Activated CD4-positive, alpha-beta T cell treated with anti-CD3 and anti-CD28 coated beads, Interleukin-2, Interleukin-6, amounts not matched to agents 100 ng/mL and 50 ng/mL, durations not matched to agents 16 hours and 8 hours (primary cell): ENCODE measurements at regions not wholly inside any gene's neighbourhood (a gene's known extent, or its start where the extent isn't known, plus 50 kb on each side); places are given as distances from the start of the nearest gene placed in this dataset.
"Not testable (repeated sequence)": the region's sequence is repeated elsewhere in the genome, so short reads cannot be mapped to it uniquely, and the experiment has no call there.

Experiments
- DNase-seq: peaks from one replicate; pipeline ENCODE4 v3.0.0-alpha.2; 2020

DNA sequence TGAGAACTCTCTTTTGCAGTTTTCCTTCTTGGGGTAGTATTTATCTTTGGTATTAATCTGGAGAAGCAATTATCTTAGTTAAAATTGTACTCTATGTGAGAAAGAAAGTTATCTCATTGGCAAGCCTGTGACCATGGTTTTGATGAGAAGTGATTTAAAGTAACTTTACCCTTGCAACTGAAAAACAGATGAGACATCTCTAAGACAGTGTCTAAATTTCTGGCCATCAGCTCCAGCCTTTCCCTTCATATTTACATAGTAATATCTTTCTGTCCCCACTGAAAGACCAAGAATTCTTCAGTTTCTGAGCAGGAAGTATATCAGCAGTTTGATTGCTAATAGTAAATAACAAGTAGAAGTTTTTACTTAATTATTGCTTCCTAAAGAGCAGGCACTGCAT lies 386.1 kb upstream of the SYNCRIP start:
- no peak for DNase-seq

DNA sequence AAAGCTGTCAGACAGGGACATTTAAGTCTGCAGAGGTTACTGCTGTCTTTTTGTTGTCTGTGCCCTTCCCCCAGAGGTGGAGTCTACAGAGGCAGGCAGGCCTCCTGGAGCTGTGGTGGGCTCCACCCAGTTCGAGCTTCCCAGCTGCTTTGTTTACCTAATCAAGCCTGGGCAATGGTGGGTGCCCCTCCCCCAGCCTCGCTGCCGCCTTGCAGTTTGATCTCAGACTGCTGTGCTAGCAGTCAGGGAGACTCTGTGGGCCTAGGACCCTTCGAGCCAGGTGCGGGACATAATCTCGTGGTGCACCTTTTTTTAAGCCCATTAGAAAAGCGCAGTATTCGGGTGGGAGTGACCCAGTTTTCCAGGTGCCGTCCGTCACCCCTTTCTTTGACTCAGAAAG lies 384.2 kb upstream of the SYNCRIP start:
- not testable (repeated sequence) for DNase-seq

DNA sequence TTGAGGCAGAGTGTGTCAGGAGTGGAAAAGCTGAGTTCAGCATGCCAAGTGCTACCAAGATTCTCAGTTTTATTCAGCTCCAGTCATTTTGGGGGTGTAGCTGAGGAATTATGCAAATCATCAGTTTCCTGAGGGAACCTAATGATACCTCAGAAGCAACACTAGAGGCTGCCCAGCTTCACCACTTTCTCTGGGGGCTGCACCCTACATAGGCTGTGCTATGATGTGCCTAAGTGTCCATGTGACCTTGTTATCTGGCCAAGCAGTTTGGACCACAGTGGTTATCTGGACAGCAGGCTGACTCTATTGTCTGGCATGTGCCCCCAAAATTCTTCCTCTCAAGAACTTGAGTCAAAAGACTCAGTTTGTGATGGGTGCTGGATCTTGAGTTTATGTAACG lies 374.6 kb upstream of the SYNCRIP start:
- DNase-seq, result peak; percentile 2

DNA sequence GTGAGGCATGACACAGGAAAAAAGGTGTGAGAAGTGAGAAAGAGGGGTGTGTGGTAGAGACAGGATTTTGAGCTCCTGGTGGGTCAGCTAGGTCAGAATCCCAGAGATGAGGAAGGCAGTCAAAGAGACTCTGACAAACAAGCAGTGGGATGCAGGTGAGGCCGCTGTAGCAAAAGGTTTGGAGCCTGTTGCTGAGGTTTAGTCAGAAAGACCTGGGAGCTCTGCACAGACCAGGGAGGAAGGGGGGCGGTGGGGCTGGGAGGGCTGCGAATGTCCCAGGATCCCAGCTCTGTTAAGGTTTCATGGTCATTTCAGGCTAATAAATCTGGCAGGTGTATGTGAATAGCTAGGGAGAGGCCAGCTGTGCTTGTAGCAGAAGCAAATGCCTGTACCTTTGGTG lies 373.9 kb upstream of the SYNCRIP start:
- no peak for DNase-seq

DNA sequence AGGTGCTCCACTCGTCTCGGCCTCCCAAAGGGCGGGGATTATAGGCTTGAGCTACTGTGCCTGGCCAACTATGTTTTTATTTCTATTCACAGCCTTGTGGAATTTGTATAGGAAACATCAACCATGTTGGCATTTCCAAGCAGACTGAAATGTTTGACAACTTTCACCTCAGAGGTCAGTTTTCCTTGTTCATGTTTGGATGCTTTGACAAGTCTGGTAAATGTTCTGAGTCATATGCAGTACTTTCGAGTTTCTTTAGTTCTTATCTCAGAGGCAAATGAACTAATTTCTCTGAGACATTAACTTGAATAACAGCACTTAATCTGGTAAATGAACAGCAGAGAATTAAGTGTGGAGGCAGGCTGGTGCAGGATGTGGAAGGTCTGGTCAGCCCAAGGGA lies 373.4 kb upstream of the SYNCRIP start:
- no peak for DNase-seq

DNA sequence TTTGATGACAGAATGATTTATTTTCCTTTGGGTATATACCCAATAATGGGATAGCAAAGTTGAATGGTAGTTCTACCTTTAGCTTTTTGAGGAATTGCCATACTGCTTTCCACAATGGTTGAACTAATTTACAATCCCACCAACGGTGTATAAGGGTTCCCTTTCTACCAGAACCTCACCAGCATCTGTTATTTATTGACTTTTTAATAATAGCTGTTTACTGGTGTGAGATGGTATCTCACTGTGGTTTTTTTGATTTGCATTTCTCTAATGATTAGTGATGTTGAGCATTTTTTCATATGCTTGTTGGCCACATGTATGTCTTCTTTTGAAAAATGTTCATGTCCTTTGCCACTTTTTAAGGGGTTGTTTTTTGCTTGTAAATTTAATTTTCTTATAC lies 370.3 kb upstream of the SYNCRIP start:
- DNase-seq, result not testable (repeated sequence)

DNA sequence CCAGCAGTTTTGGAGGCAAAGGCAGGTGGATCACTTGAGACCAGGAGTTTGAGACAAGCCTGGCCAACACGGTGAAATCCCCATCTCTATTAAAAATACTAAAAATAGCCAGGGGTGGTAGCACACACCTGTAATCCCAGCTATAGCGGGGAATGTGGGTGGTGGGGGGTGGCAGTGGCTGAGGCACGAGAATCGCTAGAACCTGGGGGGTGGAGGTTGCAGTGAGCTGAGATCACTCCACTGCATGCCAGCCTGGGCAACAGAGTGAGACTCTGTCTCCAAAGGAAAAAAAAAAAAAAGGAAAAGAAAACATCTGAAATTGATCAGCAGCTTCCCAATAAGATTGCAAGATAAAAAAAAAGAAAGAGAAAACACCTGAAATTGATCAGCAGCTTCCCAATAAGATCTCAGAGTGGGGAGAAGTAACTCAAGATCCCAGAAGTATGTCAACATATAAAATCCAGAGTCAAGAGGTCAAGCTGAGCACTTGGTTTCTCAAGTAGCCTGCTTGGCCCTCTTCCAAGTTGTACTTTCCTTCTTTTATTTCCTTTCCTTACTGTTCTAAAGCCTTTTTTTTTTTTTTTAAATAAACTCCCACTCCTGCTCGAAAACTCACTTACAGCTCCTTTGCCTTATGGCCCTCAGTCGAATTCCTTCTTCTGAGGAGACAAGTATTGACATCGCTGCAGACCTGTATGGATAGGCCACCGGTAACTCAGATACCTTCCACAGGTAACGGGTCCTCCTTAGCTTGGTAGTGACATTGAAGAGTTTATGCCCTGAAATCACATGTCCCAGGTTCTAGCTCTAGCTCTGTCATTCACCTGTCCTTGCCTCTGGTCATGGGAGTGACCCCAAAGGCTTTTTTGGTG lies 368.5 kb upstream of the SYNCRIP start:
- DNase-seq, result no peak

DNA sequence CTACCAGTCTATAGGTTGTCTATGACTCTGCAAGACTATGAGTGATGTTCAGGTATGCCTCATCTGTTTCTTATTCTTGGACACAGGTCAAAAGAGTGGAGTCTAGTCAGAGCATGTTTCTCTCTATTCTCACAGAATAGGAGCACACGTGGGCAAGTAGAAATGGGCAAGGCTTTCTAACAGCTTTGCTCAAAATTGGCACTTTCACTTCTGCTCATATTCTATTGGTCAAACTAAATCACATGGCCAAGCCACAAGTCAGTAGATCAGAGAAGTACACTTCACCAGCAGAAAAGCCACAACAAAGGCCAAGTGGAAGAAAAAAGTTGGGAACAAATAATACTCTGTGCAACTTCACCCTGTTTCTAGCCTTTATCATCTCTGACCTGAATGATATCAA lies 354.5 kb upstream of the SYNCRIP start:
- no peak for DNase-seq

DNA sequence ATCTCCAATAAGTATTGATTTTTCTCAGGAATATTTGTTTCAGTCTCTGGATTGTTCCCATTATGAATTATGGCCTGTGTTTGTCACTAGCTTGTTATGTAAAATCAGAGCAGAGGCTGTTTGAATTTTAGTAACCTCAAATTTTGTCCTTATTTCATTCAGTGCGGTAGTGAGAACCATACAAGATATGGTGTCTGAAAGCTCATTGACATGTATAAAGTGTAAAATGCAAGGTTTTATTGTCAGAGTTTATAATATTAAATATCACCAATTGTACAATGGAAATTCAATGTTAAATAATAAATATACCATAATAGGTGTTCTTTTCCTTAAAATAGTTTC lies 353.3 kb upstream of the SYNCRIP start:
- DNase-seq, result no peak

DNA sequence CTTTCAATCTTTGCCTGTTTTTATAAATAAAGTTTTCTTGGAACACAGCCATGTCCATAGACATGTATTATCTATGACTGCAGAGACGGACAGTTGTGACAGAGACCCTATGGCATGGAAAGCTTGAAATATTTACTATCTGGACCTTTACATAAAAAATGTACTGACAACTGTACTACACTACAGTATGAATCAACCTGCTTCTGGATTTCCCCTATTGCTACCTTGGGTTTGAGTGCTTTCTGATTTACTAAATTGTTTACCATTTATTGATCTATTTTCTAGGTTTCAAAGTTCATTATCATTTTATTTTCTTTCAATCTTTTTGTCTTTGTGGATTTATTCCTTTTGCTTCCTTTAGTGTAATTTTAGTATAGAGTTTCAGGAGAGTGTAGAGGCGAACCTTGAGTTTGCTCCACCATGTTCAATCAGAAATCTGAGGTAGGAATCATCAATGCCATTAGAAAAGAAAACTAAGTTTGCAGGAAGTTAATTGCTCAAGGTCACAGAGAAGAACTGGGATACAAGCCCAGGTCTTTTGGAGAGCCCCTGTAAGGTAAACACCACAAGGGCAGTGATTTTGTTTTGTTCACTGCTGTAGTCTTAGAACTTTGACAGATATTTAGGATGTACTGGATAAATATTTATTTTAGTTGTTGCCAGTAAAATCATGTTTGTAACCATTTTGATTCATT lies 352.8 kb upstream of the SYNCRIP start:
- DNase-seq, result no peak

DNA sequence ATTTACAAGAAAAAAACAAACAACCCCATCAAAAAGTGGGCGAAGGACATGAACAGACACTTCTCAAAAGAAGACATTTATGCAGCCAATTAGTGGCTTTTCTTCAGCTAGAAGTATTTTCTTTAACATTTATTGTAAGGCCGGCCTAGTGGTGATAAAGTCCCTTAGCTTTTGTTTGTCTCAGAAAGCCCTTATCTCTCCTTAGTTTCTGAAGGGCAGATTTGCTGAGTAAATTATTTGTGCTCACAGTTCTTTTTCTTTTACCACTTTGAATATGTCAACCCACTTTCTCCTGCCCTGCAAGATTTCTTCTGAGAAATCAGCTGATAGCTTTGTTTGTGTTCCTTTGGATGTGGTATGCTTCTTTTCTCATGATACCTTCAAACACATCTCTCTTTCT lies 344.0 kb upstream of the SYNCRIP start:
- DNase-seq, result no peak

DNA sequence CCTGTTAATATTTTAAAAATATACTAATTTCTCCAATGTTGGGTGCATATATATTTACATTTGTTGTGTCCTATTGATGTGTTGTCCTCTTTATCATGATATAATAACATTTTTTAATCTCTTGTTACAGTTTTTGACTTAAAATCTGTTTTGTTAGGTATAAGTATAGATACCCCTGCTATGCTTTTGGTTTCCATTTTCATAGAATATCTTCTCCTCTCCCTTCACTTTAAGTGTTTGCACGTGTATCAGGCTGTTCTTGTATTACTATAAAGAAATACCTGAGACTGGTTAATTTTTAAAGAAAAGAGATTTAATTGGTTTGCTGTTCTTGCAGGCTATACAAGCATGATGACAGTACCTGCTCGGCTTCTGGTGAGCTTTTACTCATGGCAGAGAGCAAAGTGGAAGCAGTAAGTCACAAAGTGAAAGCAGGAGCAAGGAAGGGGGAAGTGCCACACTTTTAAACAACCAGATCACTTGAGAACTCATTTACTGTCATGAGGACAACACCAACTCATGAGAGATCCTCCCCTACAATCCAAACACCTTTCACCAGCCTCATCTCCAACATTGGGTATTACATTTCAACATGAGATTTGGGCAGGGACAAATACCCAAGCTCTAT lies 340.5 kb upstream of the SYNCRIP start:
- no peak for DNase-seq

DNA sequence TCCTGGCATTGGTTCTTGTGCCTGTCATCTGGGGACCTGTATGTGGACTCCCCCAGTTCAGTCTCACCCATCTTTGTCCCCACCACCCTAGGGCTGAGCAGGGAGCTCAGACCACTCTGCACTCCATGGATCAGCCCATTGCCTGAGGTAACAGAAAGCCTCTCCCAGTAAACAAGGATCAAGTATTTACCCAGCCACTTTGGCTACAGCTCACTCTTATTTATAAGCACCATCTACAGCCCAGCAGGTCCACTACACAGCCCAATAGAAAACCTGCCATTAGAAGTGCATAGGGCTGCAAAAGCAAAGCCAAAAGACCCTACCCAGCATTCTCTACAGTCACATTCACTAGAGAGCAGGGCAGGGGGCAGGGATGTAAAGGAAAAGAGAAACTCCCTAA lies 335.0 kb upstream of the SYNCRIP start:
- DNase-seq, result no peak

DNA sequence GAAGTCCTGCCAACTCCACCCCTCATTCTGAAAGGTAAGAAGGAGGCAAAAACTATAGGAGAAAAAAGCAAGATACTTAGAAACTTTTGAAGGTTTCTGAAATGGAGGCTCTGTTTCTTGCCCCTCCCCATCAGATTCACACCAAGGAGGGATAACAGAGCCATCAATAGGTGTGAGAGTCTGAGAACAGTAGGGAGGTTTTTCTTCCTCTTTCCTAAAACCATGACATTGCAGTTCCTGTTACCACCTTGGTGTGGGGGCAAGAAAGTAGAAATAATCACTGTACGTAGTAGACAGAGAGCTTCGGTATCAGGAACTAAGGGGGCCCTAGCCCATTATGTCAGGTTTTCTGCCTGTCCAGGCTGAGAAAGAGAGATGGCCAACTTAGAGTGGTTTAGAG lies 333.3 kb upstream of the SYNCRIP start:
- DNase-seq, result no peak

DNA sequence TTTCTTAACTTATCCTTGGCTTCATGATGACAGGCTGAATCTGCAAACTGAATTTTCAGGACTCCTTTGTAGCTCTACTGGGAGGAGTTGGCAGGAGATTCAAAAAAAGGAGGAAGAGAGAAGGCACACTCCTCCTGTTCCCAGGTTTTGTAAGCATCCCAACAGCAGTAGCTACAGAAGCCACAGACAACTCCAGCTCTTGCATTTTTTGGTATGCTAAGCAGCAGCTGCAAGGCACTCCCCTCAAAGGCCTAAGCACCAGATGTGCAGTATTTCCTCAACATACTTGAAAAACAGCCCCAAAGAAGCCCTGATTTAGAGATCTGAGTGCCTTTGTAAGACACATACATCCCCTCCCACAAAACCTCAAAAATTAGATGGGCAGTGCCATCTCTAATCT lies 328.6 kb upstream of the SYNCRIP start:
- no peak for DNase-seq

DNA sequence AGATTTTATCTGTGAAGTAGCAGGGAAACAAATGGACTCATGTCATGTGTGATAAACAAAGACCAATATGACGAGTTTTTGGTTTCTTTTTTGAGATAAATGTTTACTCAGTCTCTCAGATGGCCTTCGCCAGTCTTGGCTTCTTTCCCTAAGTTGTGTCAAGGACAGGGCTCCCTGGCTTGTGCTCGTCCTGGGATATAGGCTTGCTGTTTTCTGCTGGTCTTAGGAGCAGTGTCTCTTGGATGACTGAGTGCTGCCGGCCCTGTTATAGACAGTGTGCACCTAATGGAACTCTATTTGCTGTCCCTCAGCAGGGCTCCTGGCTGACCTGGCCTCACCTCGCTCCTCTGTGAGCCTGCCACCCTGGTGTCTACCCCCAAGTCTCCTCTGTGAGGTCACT lies 324.1 kb upstream of the SYNCRIP start:
- DNase-seq, result no peak

DNA sequence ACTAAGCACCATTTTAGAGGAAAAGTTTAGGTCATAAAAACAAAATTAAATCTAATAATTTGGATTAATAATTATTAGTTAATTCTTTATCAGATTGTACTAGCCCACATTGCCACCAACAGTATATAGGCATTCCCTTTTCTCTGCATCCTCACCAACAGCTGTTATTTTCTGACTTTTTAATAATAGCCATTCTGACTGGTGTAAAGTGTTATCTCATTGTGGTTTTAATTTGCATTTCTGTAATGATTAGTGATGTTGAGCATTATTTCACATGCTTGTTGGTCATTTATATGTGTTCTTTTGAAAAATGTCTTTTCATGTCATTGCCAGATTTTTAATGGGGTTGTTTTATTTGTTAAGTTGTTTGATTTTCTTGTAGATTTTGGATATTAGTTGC lies 319.1 kb upstream of the SYNCRIP start:
- DNase-seq, result no peak

DNA sequence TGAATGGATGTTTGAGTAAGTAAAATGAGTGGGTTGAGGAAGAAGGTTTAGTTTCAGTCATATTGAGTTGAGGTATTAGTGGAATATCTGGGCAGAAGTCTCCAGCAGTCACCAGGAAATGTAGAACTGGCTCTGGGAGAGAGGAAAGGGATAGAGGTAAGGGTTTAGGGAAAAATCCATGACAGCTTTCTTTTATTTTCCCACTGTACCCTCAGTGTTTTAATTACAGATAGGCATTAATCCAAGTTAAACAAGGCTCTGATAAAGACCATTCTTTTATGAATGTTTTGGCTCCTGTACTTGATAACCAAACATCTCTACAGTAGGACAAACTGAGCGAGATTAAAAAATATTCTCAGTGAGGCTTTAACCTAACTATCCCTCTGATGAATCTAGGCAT lies 318.4 kb upstream of the SYNCRIP start:
- DNase-seq, result no peak

DNA sequence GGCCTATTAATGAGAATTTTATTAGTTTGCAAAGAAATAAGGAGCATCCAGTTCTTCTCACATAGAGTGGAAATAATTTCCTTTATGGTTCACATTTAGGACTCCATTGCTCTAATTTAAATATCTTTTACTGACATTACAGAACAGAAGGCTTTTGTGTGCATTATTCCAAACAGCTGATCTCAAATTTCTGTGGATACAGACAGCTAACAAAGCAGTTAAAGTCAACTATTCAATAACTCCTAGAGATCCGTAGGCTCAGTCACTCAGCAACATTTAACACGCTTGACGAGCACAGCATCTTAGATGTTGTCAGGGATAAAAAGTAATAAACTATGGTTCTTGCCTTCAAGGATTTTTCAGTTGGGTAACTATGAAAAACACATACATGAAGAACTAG lies 305.8 kb upstream of the SYNCRIP start:
- no peak for DNase-seq

DNA sequence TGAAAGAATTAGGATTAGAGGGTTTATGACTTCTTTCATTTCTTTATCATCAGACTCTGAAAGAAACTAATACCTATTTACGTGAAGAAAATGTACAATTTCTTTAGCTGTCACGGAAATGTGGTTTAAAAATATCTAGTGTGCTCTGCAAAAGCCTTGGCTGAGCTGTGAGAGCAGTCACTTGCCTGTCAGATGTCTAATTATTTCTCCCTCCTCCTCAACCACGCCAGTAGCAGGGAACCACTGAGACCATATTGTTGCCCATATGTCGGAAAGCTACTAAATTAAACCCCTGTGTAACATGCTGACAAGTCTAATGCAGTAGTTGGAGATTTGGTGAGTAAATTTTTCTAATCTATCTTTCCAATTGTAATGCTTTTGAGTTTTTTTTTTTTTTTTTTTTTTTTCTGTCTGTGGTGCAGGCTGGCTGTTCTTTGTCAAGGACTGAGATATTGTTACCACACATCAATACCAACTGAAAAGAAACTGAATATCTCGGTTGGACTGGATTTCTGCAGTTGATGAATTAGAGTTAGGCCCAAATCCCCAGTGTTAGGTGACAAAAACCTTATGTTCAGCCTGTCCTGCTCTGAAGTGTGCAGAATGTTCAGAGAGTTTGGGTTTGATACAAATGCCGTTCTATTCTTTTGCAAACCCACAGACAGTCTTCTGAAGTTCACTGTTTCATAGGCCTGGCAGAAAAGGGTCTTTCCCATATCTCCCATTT lies 302.9 kb upstream of the SYNCRIP start:
- no peak for DNase-seq

DNA sequence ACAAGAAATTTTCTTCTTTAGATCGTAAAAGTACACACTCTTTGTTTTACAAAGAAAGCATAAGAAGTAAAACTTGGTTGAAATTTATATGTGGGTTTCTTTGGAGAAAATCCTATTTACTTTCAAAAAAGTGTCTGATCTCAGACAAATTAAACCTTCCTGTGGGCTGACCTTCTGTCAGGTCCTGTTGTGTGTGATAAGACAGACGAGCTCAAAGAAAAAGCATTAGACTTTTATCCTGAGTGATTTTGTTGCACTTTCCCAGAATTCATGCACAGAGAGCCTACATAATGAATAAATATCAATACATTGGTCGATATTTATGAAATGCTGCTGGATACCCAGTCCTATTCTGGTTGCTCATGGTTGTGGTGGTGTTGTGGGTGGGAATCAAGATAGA lies 302.1 kb upstream of the SYNCRIP start:
- no peak for DNase-seq

DNA sequence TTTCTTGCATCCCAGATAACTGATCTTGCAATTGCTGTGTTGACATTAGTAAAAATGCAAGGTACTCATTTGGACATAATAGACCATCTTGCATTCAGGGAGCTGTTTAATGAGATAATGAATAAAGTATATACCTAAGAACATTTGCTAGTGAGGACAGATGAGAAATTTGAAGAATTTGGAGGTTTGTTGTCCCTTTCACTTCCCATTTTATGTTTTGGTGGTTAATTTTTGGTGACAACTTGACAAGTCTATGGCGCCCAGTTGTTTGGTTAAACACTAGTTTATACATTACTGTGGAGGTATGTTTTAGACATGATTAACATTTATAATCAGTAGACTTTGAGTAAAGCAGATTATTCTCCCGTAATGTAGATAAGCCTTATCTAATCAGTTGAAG lies 300.2 kb upstream of the SYNCRIP start:
- DNase-seq, result no peak

DNA sequence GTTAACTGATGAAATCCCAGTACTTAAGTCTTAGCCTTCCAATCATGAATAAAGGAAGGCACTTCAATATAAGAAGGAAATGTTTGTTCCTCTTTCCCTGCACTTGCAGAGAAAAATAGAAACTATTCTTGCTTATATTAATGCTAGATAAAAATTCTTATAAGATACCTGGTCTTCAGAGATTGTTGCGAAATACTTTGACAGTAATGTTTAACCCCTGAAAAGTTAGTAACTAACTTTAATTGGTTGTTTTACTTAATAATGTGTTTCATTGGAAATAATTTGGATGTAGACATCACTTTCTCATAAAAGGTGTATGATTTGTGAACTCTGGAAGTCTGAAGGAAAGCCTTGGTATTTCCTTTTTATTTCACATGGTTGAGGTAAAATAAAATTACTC lies 294.2 kb upstream of the SYNCRIP start:
- no peak for DNase-seq

DNA sequence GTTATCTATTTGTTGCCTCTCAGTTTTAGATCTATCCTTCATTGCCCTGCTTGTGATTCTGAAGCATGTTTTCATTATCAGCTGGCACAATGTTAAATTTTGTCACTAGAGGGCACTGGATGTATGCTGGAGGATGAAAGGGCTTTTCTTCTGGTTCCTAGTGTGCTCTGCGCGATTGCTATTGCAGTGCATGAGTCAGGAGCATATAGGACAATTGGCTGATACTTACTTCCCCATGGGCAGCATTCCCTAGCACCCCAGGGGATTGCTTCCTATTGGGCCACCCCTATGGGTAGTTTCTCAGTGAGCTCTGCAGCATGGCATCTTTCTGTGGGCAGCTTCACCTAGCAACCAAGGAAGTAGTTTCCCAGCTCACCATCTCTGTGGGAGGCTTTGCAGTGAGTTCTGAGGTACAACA lies 280.3 kb upstream of the SYNCRIP start:
- DNase-seq, result peak; percentile 47
